HG02642 (cell line): ENCODE measurements at regions not wholly inside any gene's neighbourhood (a gene's known extent, or its start where the extent isn't known, plus 50 kb on each side); places are given as distances from the start of the nearest gene placed in this dataset.

Experiments
- ATAC-seq: cut with Tn5 transposase; IDR thresholded peaks from one replicate; pipeline ENCODE4 v1.9.1; 2021; ENCODE audit warnings: mild to moderate bottlenecking; ENCODE audit not compliant: unreplicated experiment, poor library complexity

- ATAC-seq, result no peak
Measured at GRCh38 chr7:116443101-116443523, 56.4 kb upstream of the CAV2 start.

- no peak for ATAC-seq
Measured at GRCh38 chr7:116443646-116444045, 55.9 kb upstream of the CAV2 start.

- no peak for ATAC-seq
Measured at GRCh38 chr7:116445447-116446211, 53.9 kb upstream of the CAV2 start.

- ATAC-seq, result no peak
Measured at GRCh38 chr7:116446212-116446855, 53.2 kb upstream of the CAV2 start.

- ATAC-seq, result no peak
Measured at GRCh38 chr7:116447436-116447835, 52.1 kb upstream of the CAV2 start.

- ATAC-seq, result no peak
Measured at GRCh38 chr7:116447966-116448839, 51.3 kb upstream of the CAV2 start.

GRCh38 chr7:116449441-116449840 lies 50.1 kb upstream of the CAV2 start:
- ATAC-seq, result no peak
